Brain microvascular endothelial cell (primary cell): ENCODE measurements at regions not wholly inside any gene's neighbourhood (a gene's known extent, or its start where the extent isn't known, plus 50 kb on each side); places are given as distances from the start of the nearest gene placed in this dataset.

Experiments used
- DNase-seq: peaks from one replicate; pipeline ENCODE4 v3.0.0-alpha.2; 2020
- H3K27ac ChIP-seq: fragments of 250-450 bp; sonication (Bioruptor Pico); 2 replicates; pipeline ENCODE4 v1.5.1; 2020; ENCODE audit warnings: mild to moderate bottlenecking, moderate library complexity
- H3K27me3 ChIP-seq: fragments of 250-450 bp; sonication (Bioruptor Pico); replicated peaks from 2 replicates; pipeline ENCODE4 v1.5.1; 2020; ENCODE audit warnings: mild to moderate bottlenecking
- H3K36me3 ChIP-seq: fragments of 250-450 bp; sonication (Bioruptor Pico); replicated peaks from 2 replicates; pipeline ENCODE4 v1.5.1; 2020; ENCODE audit warnings: mild to moderate bottlenecking
- H3K4me3 ChIP-seq: 2 replicates; pipeline ENCODE4 v1.5.1; 2011; ENCODE audit warnings: low read depth, mild to moderate bottlenecking, control low read depth, low read length, moderate library complexity
- CTCF ChIP-seq: IDR thresholded peaks from 2 replicates; pipeline ENCODE4 v1.5.1; 2011; ENCODE audit warnings: low read depth, mild to moderate bottlenecking, moderate library complexity, low read length, control low read depth, inconsistent platforms; ENCODE audit errors: missing control alignments
- in situ Hi-C: cut with HindIII; loops from 2 replicates; pipeline ENCODE4 v1.10.0; 2017; ENCODE audit warnings: low sequenced_read_pairs, low pct_ligation_motif_present

DNA sequence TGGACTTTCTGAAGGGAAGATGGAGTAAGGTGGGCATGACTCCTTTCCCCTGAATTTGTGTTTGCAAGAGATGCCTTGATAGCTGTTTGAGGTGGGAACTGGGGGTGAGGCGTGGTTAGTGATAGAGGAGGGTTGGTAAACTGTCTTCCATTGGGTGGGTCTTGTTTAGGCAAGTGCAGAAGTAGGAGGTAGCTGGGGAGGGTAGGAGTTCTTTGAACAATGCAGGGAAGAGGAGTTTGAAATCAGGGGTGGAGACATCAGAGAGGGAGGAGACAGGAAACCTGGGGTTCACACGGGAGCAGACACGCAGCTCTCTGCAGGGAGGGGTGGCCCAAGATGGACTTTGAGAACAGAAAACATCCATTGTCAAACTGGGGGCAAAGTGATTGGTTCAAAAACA lies 267.1 kb downstream of the TSN start:
- in situ Hi-C loops: no loop called here
- no peaks in the 10 kb centered on the region for H3K36me3 ChIP-seq
- TF ChIP-seq CTCF: no peak

DNA sequence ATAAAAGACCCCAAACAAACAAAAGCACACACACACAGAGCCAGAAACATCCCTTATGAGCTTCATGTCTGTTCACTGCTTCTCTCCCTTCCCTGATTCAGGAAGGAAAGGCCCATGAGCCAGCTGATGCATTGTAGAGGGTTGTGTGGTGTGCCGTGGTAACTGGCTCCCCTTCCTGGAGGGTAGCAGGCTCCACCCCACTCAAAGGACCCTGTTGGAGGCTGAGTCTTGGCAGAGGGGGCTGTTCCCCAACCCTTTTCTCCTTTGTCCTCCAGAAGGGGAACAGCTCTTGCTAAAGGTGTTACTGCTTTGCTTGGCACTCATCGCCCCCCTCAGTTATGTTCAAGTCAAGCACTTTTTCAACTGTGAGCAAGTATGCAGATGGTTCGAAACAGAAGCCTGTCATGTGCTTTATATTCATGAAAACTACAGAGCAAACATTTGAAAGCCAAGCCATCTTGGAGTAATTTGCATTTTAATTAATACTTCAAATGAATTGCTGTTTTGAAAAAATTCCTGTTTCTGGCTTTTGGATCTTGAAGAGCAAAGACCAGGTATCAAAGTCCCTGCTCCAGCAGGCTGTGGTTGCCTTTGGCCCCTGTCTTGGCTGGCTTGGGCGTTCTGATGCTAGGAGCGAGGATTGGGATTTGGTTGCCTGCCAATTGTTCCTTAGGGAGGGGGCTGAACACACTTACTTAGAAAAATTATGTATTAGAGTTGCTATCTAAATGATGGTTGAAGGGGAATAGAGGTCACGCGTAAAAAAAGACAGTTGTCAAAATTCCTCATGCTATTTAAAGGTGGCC lies 267.8 kb downstream of the TSN start:
- TF ChIP-seq CTCF: no peak
- in situ Hi-C loops: no loop called here
- no peak overlapping the region for H3K27ac ChIP-seq
- H3K36me3 ChIP-seq: no peaks in the 10 kb centered on the region
- no peak overlapping the region for H3K4me3 ChIP-seq
- no peak for DNase-seq
- H3K27me3 ChIP-seq: no peaks in the 10 kb centered on the region

More for the DNA sequence above, 267.1 kb downstream of the TSN start:
- no peak for DNase-seq
- H3K4me3 ChIP-seq: no peak overlapping the region
- H3K27me3 ChIP-seq: no peaks in the 10 kb centered on the region
- H3K27ac ChIP-seq: no peak overlapping the region

DNA sequence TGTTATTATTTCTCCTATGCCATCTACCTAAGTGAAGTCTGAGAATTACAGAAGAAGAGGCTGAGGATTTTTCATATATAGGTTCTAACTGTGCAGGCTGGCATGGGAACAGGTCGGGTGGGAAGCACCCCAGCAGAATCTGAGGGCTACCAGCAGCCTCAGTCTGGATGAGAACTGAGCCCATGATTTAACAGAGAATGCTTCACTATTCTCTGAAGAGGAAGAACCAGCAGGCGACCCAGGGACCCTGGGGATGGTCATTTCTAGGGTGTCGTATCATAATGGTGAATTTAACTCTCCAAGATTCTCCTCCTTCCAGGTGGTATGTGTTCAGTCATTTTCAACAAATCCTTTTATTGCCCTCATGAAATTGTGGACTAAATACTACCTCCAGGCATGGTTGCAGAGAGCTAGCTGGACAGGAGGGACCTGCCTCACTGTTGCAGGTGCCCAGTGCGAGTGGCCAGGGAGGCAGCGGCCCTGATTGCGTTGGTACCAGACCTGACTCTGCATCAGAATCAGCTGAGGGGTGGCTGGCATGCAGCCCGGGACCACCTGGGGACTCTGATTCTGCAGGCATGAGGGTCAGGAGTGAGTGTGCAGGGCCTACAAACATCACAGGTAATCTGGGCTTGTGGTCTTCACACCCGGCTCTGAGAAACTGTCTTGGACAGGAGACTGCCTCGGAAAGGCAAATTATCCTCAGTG lies 272.2 kb downstream of the TSN start:
- Histone ChIP-seq H3K27ac (no peak overlapping the region), H3K36me3 (no peaks in the 10 kb centered on the region), H3K4me3 (no peak overlapping the region), H3K27me3 (no peaks in the 10 kb centered on the region)
- TF ChIP-seq CTCF: no peak
- in situ Hi-C loops: no loop called here
- DNase-seq: no peak

DNA sequence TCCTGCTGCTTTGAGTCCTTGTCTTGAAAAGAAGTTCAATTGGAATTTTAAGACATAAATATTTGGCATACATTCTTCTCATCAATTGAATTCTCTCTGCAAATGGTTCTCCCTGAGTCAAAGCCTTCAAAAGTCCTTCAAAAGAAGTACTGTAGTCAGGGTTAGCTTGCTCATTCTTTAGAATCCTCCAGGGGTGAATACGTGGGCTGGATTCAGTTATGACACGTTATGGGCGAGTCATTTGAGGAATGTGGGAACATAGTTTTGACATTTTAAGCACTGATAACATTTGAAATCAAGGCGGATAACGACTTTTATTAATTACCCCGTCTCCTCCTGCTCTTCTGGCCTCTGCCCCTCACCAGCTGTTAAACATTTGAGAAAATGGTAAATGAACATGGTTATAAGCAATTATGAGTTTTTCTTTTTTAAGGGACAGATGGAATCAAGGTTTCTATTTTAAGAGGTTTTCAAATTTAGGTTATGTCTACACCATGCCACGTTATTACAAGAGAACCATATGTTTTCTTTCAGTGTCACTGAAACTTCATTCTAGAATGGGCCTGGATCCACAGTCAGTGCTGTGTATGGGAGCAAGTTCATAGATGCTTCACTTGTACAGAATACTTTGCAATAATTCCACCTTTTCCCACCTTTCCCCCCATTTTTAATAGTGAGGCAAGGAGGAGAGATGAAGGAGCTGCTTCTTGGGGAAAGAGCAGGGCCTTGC lies 273.1 kb downstream of the TSN start:
- peak overlapping the region; percentile 41 for H3K27ac ChIP-seq

DNA sequence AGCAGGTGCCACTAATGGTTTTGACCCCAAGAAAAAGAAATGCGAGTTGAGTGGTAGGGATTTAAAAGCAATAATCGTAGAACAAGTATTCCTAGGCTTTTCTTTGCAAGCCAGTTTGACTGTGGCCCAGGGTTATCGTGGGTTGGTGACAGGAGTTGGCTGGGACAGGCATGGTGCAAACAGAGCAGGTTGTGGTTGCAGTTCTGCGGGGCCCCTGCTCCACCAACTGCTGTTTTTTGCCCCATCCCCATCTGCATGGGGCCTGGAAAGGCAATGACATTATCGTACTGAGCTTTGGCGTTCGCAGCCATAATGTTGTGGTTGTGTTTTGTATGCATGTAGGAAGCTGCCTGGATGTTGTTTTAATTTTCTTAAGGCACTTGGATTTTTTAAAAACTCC lies 274.0 kb downstream of the TSN start:
- Histone ChIP-seq H3K4me3 (no peak overlapping the region), H3K36me3 (no peaks in the 10 kb centered on the region), H3K27ac (no peak overlapping the region), H3K27me3 (no peaks in the 10 kb centered on the region)
- in situ Hi-C loops: no loop called here
- DNase-seq: no peak
- TF ChIP-seq CTCF: no peak

More for the DNA sequence above, 273.1 kb downstream of the TSN start:
- Histone ChIP-seq H3K36me3 (no peaks in the 10 kb centered on the region), H3K27me3 (no peaks in the 10 kb centered on the region), H3K4me3 (no peak overlapping the region)
- no peak for TF ChIP-seq CTCF
- in situ Hi-C loops: no loop called here
- peak; percentile 70 for DNase-seq
